ENCODE measurements at regions not wholly inside any gene's neighbourhood (a gene's known extent, or its start where the extent isn't known, plus 50 kb on each side); places are given as distances from the start of the nearest gene placed in this dataset.

GRCh38 chr3:154875142-154875541, 205.0 kb upstream of the MME start:
- TF ChIP-seq CTCF (IDR thresholded peaks at IDR 0.05), result no peak
- no peak for TF ChIP-seq EZH2 (IDR thresholded peaks at IDR 0.05)

All from neural progenitor cell (in vitro differentiated cells).